H1 (cell line): ENCODE measurements at regions not wholly inside any gene's neighbourhood (a gene's known extent, or its start where the extent isn't known, plus 50 kb on each side); places are given as distances from the start of the nearest gene placed in this dataset.

ENCODE experiments used
- CBX5 ChIP-seq: fragments of 300-800, 300-1000 bp; sonication (generic); IDR thresholded peaks from 2 replicates; pipeline ENCODE4 v1.7.1; 2016; ENCODE audit warnings: antibody characterized with exemption, low read length, low read depth
- E2F6 ChIP-seq: IDR thresholded peaks from 2 replicates; pipeline ENCODE4 v1.6.1; 2012; ENCODE audit warnings: inconsistent platforms
- JUND ChIP-seq: IDR thresholded peaks from 2 replicates; pipeline ENCODE4 v1.6.1; 2011; ENCODE audit warnings: mild to moderate bottlenecking, improper control_type of control experiment, low read length
- PHF8 ChIP-seq: fragments of 200-600 bp; sonication (generic); conservative IDR thresholded peaks from 2 replicates; pipeline ENCODE4 v1.7.1; 2012; ENCODE audit warnings: low read depth, mild to moderate bottlenecking, inconsistent platforms, low read length, moderate library complexity
- TF ChIP-seq, protein P1 (sequence below), 3 experiments: IDR thresholded peaks; 1 replicate in 2 of 3; 2 replicates in 1 of 3; pipeline versions ENCODE4 v1.5.1 to v1.6.1; 2011; ENCODE audit warnings: low read length in 3 of 3, mild to moderate bottlenecking in 3 of 3, inconsistent platforms in 2 of 3, low read depth in 1 of 3, moderate library complexity in 1 of 3; ENCODE audit not compliant: insufficient read depth in 1 of 3; ENCODE audit errors: control extremely low read depth in 1 of 3

- TF ChIP-seq, protein P1, sequence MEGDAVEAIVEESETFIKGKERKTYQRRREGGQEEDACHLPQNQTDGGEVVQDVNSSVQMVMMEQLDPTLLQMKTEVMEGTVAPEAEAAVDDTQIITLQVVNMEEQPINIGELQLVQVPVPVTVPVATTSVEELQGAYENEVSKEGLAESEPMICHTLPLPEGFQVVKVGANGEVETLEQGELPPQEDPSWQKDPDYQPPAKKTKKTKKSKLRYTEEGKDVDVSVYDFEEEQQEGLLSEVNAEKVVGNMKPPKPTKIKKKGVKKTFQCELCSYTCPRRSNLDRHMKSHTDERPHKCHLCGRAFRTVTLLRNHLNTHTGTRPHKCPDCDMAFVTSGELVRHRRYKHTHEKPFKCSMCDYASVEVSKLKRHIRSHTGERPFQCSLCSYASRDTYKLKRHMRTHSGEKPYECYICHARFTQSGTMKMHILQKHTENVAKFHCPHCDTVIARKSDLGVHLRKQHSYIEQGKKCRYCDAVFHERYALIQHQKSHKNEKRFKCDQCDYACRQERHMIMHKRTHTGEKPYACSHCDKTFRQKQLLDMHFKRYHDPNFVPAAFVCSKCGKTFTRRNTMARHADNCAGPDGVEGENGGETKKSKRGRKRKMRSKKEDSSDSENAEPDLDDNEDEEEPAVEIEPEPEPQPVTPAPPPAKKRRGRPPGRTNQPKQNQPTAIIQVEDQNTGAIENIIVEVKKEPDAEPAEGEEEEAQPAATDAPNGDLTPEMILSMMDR (IDR thresholded peaks at IDR 0.05; ENCODE audit: control extremely low read depth in 1 of 3, insufficient read depth in 1 of 3, low read depth in 1 of 3, low read length in 3 of 3): no peak
- TF ChIP-seq CBX5 (no peak), JUND (no peak), PHF8 (no peak), E2F6 (no peak)
These were observed 860.8 kb downstream of the BCL11B start (continued) for GRCh38 chr14:98411154-98411553.
